Neural cell (in vitro differentiated cells): ENCODE measurements at regions not wholly inside any gene's neighbourhood (a gene's known extent, or its start where the extent isn't known, plus 50 kb on each side); places are given as distances from the start of the nearest gene placed in this dataset.

Experiments used
- POLR2AphosphoS5 ChIP-seq: IDR thresholded peaks from 2 replicates; pipeline ENCODE4 v1.6.1; 2012
- TAF1 ChIP-seq: IDR thresholded peaks from 2 replicates; pipeline ENCODE4 v1.6.1; 2012; ENCODE audit warnings: low read depth
- TF ChIP-seq, protein P1 (sequence below): fragments of 450-650 bp; IDR thresholded peaks from 2 replicates; pipeline ENCODE4 v1.5.1; 2014; ENCODE audit warnings: antibody characterized with exemption, mild to moderate bottlenecking, moderate library complexity; ENCODE audit not compliant: poor library complexity, severe bottlenecking

DNA sequence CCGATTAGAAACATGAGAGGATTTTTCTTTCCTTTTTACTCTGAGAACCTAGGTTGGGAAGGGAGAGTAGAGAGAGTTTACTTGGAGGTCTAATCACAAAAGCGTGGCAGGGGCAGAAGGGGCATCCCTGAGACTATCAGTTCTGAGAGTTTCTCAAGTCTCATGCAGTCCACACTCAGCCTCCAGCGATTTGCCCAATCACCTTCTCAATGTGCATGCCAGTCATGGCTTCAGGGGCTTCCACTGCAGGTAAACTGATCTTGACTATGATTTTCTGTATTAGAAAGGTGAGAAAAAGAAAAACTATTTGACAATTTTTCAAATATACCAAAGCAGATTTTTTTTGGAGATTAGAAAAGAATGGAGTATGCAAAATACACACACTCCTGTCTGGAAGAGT, 617.1 kb upstream of the ZFP42 start:
- TF ChIP-seq, protein P1, sequence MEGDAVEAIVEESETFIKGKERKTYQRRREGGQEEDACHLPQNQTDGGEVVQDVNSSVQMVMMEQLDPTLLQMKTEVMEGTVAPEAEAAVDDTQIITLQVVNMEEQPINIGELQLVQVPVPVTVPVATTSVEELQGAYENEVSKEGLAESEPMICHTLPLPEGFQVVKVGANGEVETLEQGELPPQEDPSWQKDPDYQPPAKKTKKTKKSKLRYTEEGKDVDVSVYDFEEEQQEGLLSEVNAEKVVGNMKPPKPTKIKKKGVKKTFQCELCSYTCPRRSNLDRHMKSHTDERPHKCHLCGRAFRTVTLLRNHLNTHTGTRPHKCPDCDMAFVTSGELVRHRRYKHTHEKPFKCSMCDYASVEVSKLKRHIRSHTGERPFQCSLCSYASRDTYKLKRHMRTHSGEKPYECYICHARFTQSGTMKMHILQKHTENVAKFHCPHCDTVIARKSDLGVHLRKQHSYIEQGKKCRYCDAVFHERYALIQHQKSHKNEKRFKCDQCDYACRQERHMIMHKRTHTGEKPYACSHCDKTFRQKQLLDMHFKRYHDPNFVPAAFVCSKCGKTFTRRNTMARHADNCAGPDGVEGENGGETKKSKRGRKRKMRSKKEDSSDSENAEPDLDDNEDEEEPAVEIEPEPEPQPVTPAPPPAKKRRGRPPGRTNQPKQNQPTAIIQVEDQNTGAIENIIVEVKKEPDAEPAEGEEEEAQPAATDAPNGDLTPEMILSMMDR, result no peak
- TF ChIP-seq POLR2AphosphoS5, result no peak
- no peak for TF ChIP-seq TAF1
